ENCODE measurements at regions not wholly inside any gene's neighbourhood (a gene's known extent, or its start where the extent isn't known, plus 50 kb on each side); places are given as distances from the start of the nearest gene placed in this dataset.
A peak's percentile ranks its signal among the peaks of the same experiment; 100 is the strongest.

DNA sequence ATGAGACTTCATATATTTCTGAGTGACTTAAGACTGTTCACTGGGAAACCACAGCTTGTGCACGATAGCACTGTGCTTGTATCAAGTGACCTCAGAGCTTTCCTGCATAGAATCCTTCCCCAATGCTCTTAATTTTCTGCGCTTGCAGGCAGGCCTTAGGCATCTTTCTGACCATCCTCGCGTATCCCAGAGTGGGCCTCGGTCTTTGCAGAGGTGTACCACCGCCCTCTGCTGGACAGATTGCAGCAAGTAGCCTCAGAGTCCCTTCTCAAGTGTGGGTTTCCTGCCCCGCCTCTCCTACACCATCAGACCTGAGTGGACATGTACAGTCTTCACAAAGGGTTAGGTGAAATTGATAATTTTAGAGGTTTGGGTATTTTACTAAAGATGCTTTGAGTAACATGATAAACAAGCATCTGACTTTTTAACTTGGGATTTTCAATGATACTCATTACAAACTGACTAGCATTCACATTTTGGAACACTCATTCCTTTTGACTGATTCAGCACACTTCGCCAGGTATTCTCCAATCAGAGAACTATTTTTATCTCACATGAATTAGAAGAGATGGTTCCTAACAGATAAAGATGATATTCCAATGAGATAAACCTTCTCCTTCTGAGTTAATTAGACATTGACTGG lies 246.5 kb upstream of the USP25 start (continued):
- TF ChIP-seq, protein P1, sequence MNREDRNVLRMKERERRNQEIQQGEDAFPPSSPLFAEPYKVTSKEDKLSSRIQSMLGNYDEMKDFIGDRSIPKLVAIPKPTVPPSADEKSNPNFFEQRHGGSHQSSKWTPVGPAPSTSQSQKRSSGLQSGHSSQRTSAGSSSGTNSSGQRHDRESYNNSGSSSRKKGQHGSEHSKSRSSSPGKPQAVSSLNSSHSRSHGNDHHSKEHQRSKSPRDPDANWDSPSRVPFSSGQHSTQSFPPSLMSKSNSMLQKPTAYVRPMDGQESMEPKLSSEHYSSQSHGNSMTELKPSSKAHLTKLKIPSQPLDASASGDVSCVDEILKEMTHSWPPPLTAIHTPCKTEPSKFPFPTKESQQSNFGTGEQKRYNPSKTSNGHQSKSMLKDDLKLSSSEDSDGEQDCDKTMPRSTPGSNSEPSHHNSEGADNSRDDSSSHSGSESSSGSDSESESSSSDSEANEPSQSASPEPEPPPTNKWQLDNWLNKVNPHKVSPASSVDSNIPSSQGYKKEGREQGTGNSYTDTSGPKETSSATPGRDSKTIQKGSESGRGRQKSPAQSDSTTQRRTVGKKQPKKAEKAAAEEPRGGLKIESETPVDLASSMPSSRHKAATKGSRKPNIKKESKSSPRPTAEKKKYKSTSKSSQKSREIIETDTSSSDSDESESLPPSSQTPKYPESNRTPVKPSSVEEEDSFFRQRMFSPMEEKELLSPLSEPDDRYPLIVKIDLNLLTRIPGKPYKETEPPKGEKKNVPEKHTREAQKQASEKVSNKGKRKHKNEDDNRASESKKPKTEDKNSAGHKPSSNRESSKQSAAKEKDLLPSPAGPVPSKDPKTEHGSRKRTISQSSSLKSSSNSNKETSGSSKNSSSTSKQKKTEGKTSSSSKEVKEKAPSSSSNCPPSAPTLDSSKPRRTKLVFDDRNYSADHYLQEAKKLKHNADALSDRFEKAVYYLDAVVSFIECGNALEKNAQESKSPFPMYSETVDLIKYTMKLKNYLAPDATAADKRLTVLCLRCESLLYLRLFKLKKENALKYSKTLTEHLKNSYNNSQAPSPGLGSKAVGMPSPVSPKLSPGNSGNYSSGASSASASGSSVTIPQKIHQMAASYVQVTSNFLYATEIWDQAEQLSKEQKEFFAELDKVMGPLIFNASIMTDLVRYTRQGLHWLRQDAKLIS (CRISPR knock-in tag; IDR thresholded peaks at IDR 0.05), result no peak
- TF ChIP-seq DNMT1 (CRISPR knock-in tag; IDR thresholded peaks at IDR 0.05) (no peak), ZNF879 (CRISPR knock-in tag; IDR thresholded peaks at IDR 0.05) (no peak), ISL2 (CRISPR knock-in tag; IDR thresholded peaks at IDR 0.05) (peak; percentile 57), SRSF4 (IDR thresholded peaks at IDR 0.05; ENCODE audit: low read depth, low read length, poor library complexity, severe bottlenecking) (no peak), ZNF597 (CRISPR knock-in tag; IDR thresholded peaks at IDR 0.05) (no peak), BRD4 (CRISPR knock-in tag; IDR thresholded peaks at IDR 0.05) (no peak), JUN (CRISPR knock-in tag; IDR thresholded peaks at IDR 0.05) (no peak), ARID4A (CRISPR knock-in tag; IDR thresholded peaks at IDR 0.05; ENCODE audit: borderline replicate concordance) (no peak; the same call in 1 of the 2 replicates), ARNT2 (CRISPR knock-in tag; IDR thresholded peaks at IDR 0.05; ENCODE audit: low read depth) (no peak), MTA3 (CRISPR knock-in tag; IDR thresholded peaks at IDR 0.05) (no peak), ZNF7 (CRISPR knock-in tag; IDR thresholded peaks at IDR 0.05) (no peak), LCORL (IDR thresholded peaks at IDR 0.05) (no peak), LCORL (CRISPR knock-in tag; IDR thresholded peaks at IDR 0.05) (0 out of 2 replicates have a peak, but pooled peaks have one; percentile 61), RORA (CRISPR knock-in tag; IDR thresholded peaks at IDR 0.05) (no peak), NR2C2 (CRISPR knock-in tag; IDR thresholded peaks at IDR 0.05; ENCODE audit: borderline replicate concordance) (no peak), ZNF562 (CRISPR knock-in tag; IDR thresholded peaks at IDR 0.05; ENCODE audit: borderline replicate concordance) (no peak), HNF4A (CRISPR knock-in tag; IDR thresholded peaks at IDR 0.05) (peak; percentile 46; the same call in 1 of the 2 replicates), ZEB1 (IDR thresholded peaks at IDR 0.05; ENCODE audit: insufficient replicate concordance, low read depth) (no peak), ZNF563 (CRISPR knock-in tag; IDR thresholded peaks at IDR 0.05) (no peak), ZNF777 (CRISPR knock-in tag; IDR thresholded peaks at IDR 0.05) (no peak)
- TF ChIP-seq, protein P2, sequence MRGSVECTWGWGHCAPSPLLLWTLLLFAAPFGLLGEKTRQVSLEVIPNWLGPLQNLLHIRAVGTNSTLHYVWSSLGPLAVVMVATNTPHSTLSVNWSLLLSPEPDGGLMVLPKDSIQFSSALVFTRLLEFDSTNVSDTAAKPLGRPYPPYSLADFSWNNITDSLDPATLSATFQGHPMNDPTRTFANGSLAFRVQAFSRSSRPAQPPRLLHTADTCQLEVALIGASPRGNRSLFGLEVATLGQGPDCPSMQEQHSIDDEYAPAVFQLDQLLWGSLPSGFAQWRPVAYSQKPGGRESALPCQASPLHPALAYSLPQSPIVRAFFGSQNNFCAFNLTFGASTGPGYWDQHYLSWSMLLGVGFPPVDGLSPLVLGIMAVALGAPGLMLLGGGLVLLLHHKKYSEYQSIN (CRISPR knock-in tag; IDR thresholded peaks at IDR 0.05; ENCODE audit: borderline replicate concordance), result no peak
